ENCODE measurements at regions not wholly inside any gene's neighbourhood (a gene's known extent, or its start where the extent isn't known, plus 50 kb on each side); places are given as distances from the start of the nearest gene placed in this dataset.

- DNase-seq (ENCODE audit: low spot score): no peak
- H3K27me3 ChIP-seq (ENCODE audit: control insufficient read depth in 4 of 4, insufficient read depth in 4 of 4, low read length in 3 of 4): no peaks in the 10 kb centered on the region
Observed at GRCh38 chr2:117068371-117068770, 746.1 kb upstream of the DDX18 start.

More at GRCh38 chr2:117068371-117068770, 746.1 kb upstream of the DDX18 start:
- Histone ChIP-seq H3K4me1 (ENCODE audit: control insufficient read depth in 4 of 4, insufficient read depth in 4 of 4, low read length in 3 of 4) (no peaks in the 10 kb centered on the region), H3K27ac (ENCODE audit: low read depth in 1 of 2, low read length in 2 of 2) (no peak overlapping the region), H3K9me3 (ENCODE audit: control insufficient read depth in 4 of 4, low read length in 3 of 4) (peaks cover 0 to 7% (median 0%) of the 10 kb centered on the region in 4 donors), H3K4me3 (ENCODE audit: low read depth in 1 of 3, low read length in 3 of 3) (no peak overlapping the region), H3K36me3 (ENCODE audit: control insufficient read depth in 4 of 4, insufficient read depth in 3 of 4, low read depth in 1 of 4, low read length in 3 of 4) (no peaks in the 10 kb centered on the region), H3K9ac (ENCODE audit: low read depth in 1 of 2, low read length in 2 of 2) (no peak overlapping the region)
- no peak for TF ChIP-seq RAD21 (IDR thresholded peaks at IDR 0.05)
- no peak for TF ChIP-seq YY1 (IDR thresholded peaks at IDR 0.05)
- TF ChIP-seq MAX (IDR thresholded peaks at IDR 0.05): no peak
- TF ChIP-seq CTCF (IDR thresholded peaks at IDR 0.05; ENCODE audit: low read depth, low read length, missing input control): no peak
- TF ChIP-seq NR2F2 (IDR thresholded peaks at IDR 0.05): no peak
- no peak for TF ChIP-seq EGR1 (IDR thresholded peaks at IDR 0.05; ENCODE audit: low read depth in 2 of 2)
- no peak for TF ChIP-seq ZBTB33 (IDR thresholded peaks at IDR 0.05)
- TF ChIP-seq HNF4A (conservative IDR thresholded peaks at IDR 0.05): no peak
- no peak for TF ChIP-seq TAF1 (conservative IDR thresholded peaks at IDR 0.05)
- no peak for TF ChIP-seq HNF4G (IDR thresholded peaks at IDR 0.05)
- TF ChIP-seq FOXA1 (IDR thresholded peaks at IDR 0.05): no peak
- no peak for TF ChIP-seq GABPA (IDR thresholded peaks at IDR 0.05 in 1 of 2, conservative IDR thresholded peaks at IDR 0.05 in 1 of 2)
- TF ChIP-seq JUND (IDR thresholded peaks at IDR 0.05): no peak
- TF ChIP-seq ATF3 (IDR thresholded peaks at IDR 0.05): no peak
- no peak for TF ChIP-seq SP1 (IDR thresholded peaks at IDR 0.05)
- no peak for TF ChIP-seq RXRA (IDR thresholded peaks at IDR 0.05)
- TF ChIP-seq REST (IDR thresholded peaks at IDR 0.05): no peak
- WGBS: 55% methylated on average over 2 of the region's 2 CpGs

Data from liver (tissue), 8 donors.